ENCODE measurements at regions not wholly inside any gene's neighbourhood (a gene's known extent, or its start where the extent isn't known, plus 50 kb on each side); places are given as distances from the start of the nearest gene placed in this dataset.
A peak's percentile ranks its signal among the peaks of the same experiment; 100 is the strongest.

DNA sequence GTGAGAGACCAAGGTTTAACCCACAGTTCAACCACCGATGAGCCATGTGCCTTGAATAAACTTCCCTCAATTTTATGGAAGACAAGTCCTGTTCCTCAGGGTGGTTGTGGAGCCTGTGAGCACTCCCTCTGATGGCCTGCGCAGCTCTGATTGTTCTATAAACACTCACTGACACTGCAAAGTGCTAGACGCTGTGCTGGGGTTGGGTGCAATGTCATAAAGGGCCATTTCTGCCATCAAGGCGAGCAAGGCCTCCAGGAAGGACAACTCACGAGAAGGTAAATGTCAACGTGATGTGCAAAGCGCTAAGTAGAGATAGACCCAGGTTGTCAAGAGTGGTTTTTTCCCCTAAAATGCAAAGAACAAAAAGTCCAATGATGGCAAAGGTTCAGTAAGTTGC lies 75.7 kb upstream of the SYT6 start:
- DNase-seq (ENCODE audit: low spot score), result no peak

GRCh38 chr1:114227059-114227458 lies 73.4 kb upstream of the SYT6 start:
- DNase-seq (ENCODE audit: low spot score), result no peak

- no peak for DNase-seq (ENCODE audit: low spot score)
These were observed 70.7 kb upstream of the SYT6 start for GRCh38 chr1:114224196-114224907.

DNA sequence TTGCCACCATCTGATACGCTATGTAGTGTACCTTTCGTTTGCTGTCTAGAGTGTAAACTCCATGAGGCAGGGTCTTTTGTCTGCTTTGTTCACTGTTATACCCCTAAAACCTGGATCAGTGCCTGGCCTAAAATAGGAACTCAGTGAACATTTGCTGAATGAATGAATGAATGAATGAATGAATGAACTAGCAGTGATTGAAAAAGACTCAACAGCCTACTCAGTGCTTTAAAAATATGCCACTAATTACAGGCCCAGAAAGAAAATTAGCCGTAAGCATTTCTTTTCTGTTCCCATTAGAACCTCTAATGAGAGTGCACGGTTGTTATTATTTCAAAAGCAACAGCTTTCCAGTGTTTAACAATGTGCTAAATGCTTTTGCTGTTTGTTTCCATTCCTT lies 69.3 kb upstream of the SYT6 start:
- no peak for DNase-seq (ENCODE audit: low spot score)

DNA sequence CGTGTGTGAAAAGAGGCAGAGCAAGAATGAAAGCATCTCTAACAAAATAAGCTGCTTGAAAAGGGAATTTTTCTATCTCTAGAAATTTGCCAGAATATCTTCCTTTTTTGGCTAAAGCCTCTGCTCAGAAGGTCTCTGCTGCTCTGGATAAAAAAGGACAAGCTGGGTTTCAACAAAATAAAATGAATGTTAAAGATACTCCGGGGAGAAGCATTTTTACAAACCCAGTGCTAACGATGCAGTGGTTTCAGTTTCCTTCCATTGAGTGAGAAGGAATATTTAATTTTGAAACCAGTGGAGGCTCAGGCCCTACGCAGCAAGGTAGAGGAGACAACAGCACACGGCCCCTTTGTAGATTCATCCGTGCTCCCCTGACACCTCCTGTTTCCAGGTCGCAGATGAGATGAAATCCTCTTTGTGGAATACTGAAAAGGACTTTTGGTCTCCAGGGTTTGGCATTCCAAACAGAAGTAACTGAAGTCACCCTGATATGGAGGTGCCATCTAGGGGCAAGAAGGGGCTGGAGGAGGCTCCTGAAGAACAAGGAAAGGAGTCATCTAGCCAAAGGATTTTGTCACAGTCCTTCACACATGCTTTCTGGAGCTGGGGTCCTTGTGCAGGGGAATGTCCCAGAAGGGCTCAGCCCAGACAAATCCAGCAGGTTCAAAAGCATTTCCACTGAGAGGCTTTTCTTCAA lies 65.7 kb upstream of the SYT6 start:
- DNase-seq (ENCODE audit: low spot score), result peak; percentile 13

GRCh38 chr1:114218361-114219171 lies 64.9 kb upstream of the SYT6 start:
- DNase-seq (ENCODE audit: low spot score), result peak; percentile 51

GRCh38 chr1:114216431-114217173 lies 62.9 kb upstream of the SYT6 start:
- DNase-seq (ENCODE audit: low spot score), result no peak

GRCh38 chr1:114215436-114215835 lies 61.8 kb upstream of the SYT6 start:
- DNase-seq (ENCODE audit: low spot score), result no peak

GRCh38 chr1:114214016-114214415 lies 60.3 kb upstream of the SYT6 start:
- no peak for DNase-seq (ENCODE audit: low spot score)

- DNase-seq (ENCODE audit: low spot score), result no peak
These were observed 56.3 kb upstream of the SYT6 start for GRCh38 chr1:114209971-114210370.

DNA sequence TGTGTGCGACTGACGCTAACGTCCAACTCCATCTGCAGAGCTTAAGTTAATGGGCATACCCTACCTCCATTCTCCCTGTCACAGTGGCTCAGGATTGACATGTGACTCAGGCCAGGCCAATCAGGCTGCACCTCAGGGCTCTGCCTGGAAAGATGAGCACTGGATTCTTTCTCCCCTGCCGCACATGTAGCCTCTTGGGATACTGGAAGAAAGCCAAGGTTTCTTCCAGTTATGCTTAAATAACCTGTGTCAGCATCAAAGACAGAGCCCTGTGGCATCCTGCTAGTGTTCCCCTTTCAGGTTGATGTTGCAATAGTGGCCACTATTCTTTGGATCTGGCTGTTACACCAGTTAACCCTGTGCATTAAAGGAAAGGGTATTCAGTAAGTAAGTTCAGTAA lies 55.0 kb upstream of the SYT6 start:
- DNase-seq (ENCODE audit: low spot score), result peak; percentile 69

- peak; percentile 9 for DNase-seq (ENCODE audit: low spot score)
These were observed 54.4 kb upstream of the SYT6 start for GRCh38 chr1:114208106-114208505.

DNA sequence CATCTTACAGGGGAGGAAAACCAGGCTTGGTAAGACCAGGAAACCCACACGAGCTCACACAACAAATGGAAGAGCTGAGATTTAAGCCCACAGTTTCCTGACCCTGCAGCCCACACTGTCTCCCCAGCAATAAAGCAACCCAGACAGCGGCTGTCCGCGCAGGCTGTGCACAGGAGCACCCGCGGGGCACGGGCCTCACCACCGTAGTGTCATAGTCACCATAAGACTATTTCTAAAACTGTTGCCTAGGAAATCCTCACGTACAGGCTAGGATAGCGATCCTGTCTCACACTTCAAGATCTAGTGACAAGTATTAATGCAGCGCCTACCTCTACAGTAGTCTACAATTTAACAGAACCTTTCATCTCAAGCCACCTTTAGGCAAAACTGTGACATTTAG lies 54.0 kb upstream of the SYT6 start:
- no peak for DNase-seq (ENCODE audit: low spot score)

GRCh38 chr1:114206392-114206791 lies 52.7 kb upstream of the SYT6 start:
- DNase-seq (ENCODE audit: low spot score), result no peak

GRCh38 chr1:114203595-114204128 lies 50.0 kb upstream of the SYT6 start:
- no peak for DNase-seq (ENCODE audit: low spot score)

Small RNAs in the stretch of these regions (small RNA-seq; reads per million reads assigned to genes)
- gene MRPL57P1, result 0 reads per million in 2 experiments

All from SK-N-DZ (cell line).